ENCODE measurements at regions not wholly inside any gene's neighbourhood (a gene's known extent, or its start where the extent isn't known, plus 50 kb on each side); places are given as distances from the start of the nearest gene placed in this dataset.
A peak's percentile ranks its signal among the peaks of the same experiment; 100 is the strongest.

DNA sequence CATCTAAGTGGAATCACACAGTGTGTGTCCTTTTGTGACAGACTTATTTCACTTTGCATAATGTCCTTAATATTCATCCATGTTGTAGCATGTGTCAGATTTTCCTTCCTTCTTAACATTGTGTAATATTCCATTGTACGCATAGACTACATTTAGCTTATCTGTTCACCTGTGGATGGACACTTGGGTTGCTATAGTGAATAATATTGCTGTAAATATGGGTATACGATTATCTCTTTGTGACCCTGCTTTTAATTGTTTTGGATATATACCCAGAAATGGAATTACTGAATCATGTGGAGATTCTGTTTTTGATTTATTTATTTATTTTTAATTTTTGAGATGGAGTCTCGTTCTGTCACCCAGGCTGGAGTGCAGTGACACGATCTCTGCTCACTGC, 63.0 kb upstream of the ATP5PO start:
- DNase-seq = no peak
- intact Hi-C loops (cut with DNase I) = no loop called here

DNA sequence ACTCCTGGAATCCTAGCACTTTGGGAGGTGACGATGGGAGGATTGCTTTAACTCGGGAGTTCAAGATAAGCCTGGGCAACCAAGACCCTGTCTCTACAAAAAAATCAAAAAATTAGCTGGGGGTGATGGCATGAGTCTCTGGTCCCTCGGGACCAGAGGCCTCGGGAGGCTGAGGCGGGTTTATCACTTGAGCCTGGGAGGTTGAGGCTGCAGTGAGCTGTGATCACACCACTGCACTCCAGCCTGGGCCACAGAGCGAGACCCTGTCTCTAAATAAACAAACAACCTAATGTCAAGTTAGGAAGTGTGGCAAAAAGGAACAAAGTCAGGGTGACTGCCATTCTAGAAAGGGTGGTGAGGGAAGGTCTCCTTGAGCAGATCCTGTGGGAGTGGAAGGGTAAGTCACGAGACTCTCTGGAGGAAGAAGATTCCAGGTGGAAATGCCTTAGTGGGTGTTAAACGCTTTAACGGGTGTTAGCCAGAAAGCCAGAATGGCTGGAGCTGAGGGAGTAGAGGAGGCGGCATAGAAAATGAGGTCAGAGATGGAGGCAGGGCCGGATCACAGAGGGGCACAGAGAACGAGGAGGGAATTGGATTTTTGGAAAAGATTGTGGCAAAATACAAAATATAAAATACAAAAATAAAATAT, 62.2 kb upstream of the ATP5PO start:
- Histone ChIP-seq H3K4me1 (peaks cover 7% of the 10 kb centered on the region), H3K27ac (no peak overlapping the region), H3K9ac (ENCODE audit: low read depth in 2 of 2, low read length in 2 of 2) (no peak overlapping the region), H3K36me3 (no peaks in the 10 kb centered on the region), H3K4me3 (no peak overlapping the region), H3K9me3 (no peaks in the 10 kb centered on the region), H3K27me3 (no peaks in the 10 kb centered on the region)
- TF ChIP-seq, protein P1, sequence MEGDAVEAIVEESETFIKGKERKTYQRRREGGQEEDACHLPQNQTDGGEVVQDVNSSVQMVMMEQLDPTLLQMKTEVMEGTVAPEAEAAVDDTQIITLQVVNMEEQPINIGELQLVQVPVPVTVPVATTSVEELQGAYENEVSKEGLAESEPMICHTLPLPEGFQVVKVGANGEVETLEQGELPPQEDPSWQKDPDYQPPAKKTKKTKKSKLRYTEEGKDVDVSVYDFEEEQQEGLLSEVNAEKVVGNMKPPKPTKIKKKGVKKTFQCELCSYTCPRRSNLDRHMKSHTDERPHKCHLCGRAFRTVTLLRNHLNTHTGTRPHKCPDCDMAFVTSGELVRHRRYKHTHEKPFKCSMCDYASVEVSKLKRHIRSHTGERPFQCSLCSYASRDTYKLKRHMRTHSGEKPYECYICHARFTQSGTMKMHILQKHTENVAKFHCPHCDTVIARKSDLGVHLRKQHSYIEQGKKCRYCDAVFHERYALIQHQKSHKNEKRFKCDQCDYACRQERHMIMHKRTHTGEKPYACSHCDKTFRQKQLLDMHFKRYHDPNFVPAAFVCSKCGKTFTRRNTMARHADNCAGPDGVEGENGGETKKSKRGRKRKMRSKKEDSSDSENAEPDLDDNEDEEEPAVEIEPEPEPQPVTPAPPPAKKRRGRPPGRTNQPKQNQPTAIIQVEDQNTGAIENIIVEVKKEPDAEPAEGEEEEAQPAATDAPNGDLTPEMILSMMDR (IDR thresholded peaks at IDR 0.05) = no peak
- DNase-seq = peak; percentile 11
- intact Hi-C loops (cut with DNase I) = no loop called here

More for the DNA sequence above, 63.0 kb upstream of the ATP5PO start:
- Histone ChIP-seq H3K36me3 (no peaks in the 10 kb centered on the region), H3K9me3 (no peaks in the 10 kb centered on the region), H3K4me1 (peaks cover 7% of the 10 kb centered on the region), H3K9ac (ENCODE audit: low read depth in 2 of 2, low read length in 2 of 2) (no peak overlapping the region), H3K27me3 (no peaks in the 10 kb centered on the region), H3K27ac (no peak overlapping the region), H3K4me3 (no peak overlapping the region)
- TF ChIP-seq, protein P1 (IDR thresholded peaks at IDR 0.05) = no peak

DNA sequence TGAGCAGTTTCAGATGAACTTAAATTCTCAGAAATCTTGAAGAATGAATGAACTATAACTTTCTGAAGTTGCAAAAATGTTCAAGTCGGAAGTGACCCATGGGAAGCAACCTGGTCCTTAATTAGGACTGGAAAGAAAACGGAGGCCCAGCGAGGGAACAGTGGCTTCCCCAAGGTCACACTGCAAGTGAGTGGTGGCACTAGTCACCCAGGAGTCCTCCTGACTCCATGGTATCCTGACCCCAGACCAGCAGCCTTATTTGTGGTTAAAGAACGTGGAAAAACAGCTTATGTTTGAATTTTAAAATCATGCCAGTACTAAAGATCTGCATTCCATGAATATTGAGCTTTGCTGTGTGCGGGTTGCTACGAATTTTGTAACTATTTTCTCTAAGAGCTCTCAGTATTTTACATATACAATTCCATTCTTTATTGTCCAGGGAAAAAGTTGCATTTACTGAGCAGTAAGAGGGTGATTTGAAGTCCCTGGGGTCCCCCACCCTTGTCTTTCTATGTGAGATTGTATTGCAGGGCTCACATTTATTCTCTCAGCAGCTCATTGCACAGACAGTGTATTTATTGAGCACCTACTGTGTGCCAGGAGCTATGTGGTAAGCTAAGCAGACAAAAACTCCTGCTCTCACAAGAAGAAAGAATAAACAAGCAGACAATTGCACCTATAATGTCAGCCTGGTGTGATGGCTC, 61.6 kb upstream of the ATP5PO start:
- Histone ChIP-seq H3K4me1 (peaks cover 7% of the 10 kb centered on the region), H3K36me3 (no peaks in the 10 kb centered on the region), H3K4me3 (no peak overlapping the region), H3K9me3 (no peaks in the 10 kb centered on the region), H3K9ac (ENCODE audit: low read depth in 2 of 2, low read length in 2 of 2) (no peak overlapping the region), H3K27me3 (no peaks in the 10 kb centered on the region), H3K27ac (peak overlapping the region; percentile 42)
- intact Hi-C loops (cut with DNase I) = no loop called here
- TF ChIP-seq, protein P1 (IDR thresholded peaks at IDR 0.05) = no peak
- no peak for DNase-seq

DNA sequence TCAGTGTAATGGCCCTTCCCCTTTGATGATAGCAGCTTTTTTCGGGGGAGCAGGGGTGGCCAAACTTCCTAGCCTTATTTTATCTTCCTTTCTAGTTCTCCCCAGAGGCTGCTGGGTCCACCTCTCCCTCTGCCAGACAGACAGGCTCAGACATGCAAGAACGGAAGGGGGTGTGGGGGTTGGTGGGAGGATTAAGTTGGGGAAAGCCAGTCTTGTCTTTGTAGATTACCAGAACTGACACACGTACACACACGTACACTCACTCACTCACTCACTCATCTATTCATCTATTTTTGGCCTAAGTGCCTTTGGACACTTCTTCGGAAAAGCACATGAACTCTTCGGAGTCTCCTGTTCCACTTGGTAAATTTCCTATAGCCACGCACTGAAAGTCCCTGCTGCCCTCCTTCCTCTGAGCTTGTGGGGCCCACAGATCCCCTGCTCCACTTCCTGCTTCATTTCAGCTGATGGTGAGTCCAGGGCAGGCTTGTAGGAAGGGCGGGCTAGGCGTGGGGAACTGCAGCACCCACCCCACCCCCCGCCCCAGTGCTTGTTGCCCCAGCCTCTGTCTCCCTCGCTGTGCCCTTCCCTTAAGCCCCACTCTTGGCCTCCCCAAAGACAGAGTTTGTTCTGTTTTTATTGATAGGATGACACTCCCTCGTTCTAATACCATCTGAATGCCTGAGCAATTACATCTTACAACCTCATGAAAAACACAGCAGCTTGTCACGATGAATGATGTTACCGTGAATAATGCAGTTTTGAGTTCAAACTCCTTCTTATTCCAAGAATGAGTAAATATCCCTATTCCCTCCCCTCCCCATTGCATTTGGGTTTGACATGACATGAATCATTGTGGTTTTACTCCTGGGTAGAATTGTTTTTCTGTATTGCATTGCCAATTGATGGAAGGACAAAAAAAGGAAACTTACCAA, 60.7 kb upstream of the ATP5PO start:
- Histone ChIP-seq H3K4me1 (peaks cover 7% of the 10 kb centered on the region), H3K4me3 (no peak overlapping the region), H3K27me3 (no peaks in the 10 kb centered on the region), H3K9me3 (no peaks in the 10 kb centered on the region), H3K27ac (peak overlapping the region; percentile 42), H3K36me3 (no peaks in the 10 kb centered on the region), H3K9ac (ENCODE audit: low read depth in 2 of 2, low read length in 2 of 2) (peak overlapping the region in 1 of 2 donors; percentile 27)
- DNase-seq = peak; percentile 7
- intact Hi-C loops (cut with DNase I) = no loop called here
- TF ChIP-seq, protein P1 (IDR thresholded peaks at IDR 0.05) = no peak

DNA sequence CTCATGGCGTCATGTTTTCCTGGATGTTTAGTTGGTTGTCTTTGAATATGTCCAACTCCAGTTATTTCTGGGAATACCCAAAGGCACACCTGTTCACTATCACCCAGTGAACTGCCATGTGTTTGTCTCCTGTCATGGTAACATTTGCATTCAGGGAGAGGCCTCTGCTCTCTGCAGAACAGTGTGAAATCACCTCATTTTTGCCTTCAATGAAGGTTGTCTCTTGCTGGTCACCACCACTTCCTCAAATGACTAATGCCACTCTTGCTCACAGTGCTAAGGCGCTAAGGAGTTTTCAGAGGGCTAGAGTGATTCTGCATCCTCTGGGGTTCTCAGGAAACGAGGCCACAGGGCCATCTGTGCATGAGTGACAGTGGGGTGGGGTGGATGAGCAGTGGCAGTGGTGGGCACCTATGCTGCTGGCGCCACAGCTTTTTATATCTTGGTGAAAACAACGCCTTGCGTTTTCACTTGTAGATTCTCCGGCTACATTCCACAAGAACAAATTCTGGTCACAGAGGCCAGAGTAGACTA, 60.0 kb upstream of the ATP5PO start:
- no peak for DNase-seq
- H3K4me1 ChIP-seq = peaks cover 7% of the 10 kb centered on the region
- TF ChIP-seq, protein P1 (IDR thresholded peaks at IDR 0.05) = no peak
- H3K9me3 ChIP-seq = no peaks in the 10 kb centered on the region
- H3K27me3 ChIP-seq = no peaks in the 10 kb centered on the region
- no peak overlapping the region for H3K4me3 ChIP-seq
- intact Hi-C loops (cut with DNase I) = no loop called here
- H3K36me3 ChIP-seq = no peaks in the 10 kb centered on the region
- H3K27ac ChIP-seq = peak overlapping the region; percentile 42
- H3K9ac ChIP-seq (ENCODE audit: low read depth in 2 of 2, low read length in 2 of 2) = peak overlapping the region in 1 of 2 donors; percentile 27

Measured in colonic mucosa (tissue), 4 donors.